GM21529 (cell line): ENCODE measurements at regions not wholly inside any gene's neighbourhood (a gene's known extent, or its start where the extent isn't known, plus 50 kb on each side); places are given as distances from the start of the nearest gene placed in this dataset.
"Not testable (repeated sequence)": the region's sequence is repeated elsewhere in the genome, so short reads cannot be mapped to it uniquely, and the experiment has no call there.

ENCODE experiments used
- ATAC-seq: cut with Tn5 transposase; IDR thresholded peaks from one replicate; pipeline ENCODE4 v1.9.1; 2021; ENCODE audit not compliant: unreplicated experiment

- no peak for ATAC-seq
Measured at GRCh38 chr7:35968140-35968940, 167.5 kb downstream of the SEPTIN7 start.

GRCh38 chr7:35969066-35969465 lies 168.2 kb downstream of the SEPTIN7 start:
- no peak for ATAC-seq

- ATAC-seq = no peak
Measured at GRCh38 chr7:35970458-35970857, 169.6 kb downstream of the SEPTIN7 start.

GRCh38 chr7:35971133-35971891 lies 170.5 kb downstream of the SEPTIN7 start:
- ATAC-seq = no peak

GRCh38 chr7:35975851-35976454 lies 175.1 kb downstream of the SEPTIN7 start:
- peak; percentile 80 for ATAC-seq

GRCh38 chr7:35978816-35979640 lies 174.0 kb upstream of the EEPD1 start:
- ATAC-seq = not testable (repeated sequence)

- ATAC-seq = no peak
Measured at GRCh38 chr7:35982600-35982999, 170.5 kb upstream of the EEPD1 start.

GRCh38 chr7:35983626-35984025 lies 169.4 kb upstream of the EEPD1 start:
- ATAC-seq = no peak

GRCh38 chr7:35985126-35985754 lies 167.8 kb upstream of the EEPD1 start:
- ATAC-seq = peak; percentile 97

- ATAC-seq = no peak
Measured at GRCh38 chr7:35987016-35987415, 166.0 kb upstream of the EEPD1 start.

- ATAC-seq = no peak
Measured at GRCh38 chr7:35988105-35988504, 164.9 kb upstream of the EEPD1 start.

- no peak for ATAC-seq
Measured at GRCh38 chr7:35988818-35989217, 164.2 kb upstream of the EEPD1 start.

- ATAC-seq = no peak
Measured at GRCh38 chr7:35991511-35992232, 161.4 kb upstream of the EEPD1 start.

- no peak for ATAC-seq
Measured at GRCh38 chr7:35992436-35992835, 160.6 kb upstream of the EEPD1 start.

GRCh38 chr7:35993113-35993512 lies 159.9 kb upstream of the EEPD1 start:
- ATAC-seq = no peak

- no peak for ATAC-seq
Measured at GRCh38 chr7:35993676-35994606, 159.1 kb upstream of the EEPD1 start.

GRCh38 chr7:35995334-35995733 lies 157.7 kb upstream of the EEPD1 start:
- no peak for ATAC-seq

GRCh38 chr7:35998481-35998880 lies 154.6 kb upstream of the EEPD1 start:
- no peak for ATAC-seq

- ATAC-seq = no peak
Measured at GRCh38 chr7:36001546-36001945, 151.5 kb upstream of the EEPD1 start.
